ENCODE measurements at regions not wholly inside any gene's neighbourhood (a gene's known extent, or its start where the extent isn't known, plus 50 kb on each side); places are given as distances from the start of the nearest gene placed in this dataset.

- Mint-ChIP-seq H3K4me1 (peaks cover 14% of the 10 kb centered on the region), H3K27ac (no peak overlapping the region), H3K9me3 (peaks cover 6% of the 10 kb centered on the region), H3K36me3 (no peaks in the 10 kb centered on the region), H3K27me3 (ENCODE audit: low read depth) (no peaks in the 10 kb centered on the region), H3K4me3 (no peak overlapping the region)
- ATAC-seq, result peak; percentile 28; the same call in 1 of the 2 replicates
- POLR2A ChIA-PET, result no interaction called here
- CTCF ChIA-PET, result interaction anchor here (0.6 to 2.2 kb wide), 2 partner anchors 10 to 107 kb away, joined by 3 to 15 read pairs; no protein-coding TSS in a partner anchor
- DNase-seq (ENCODE audit: low spot score), result no peak
- TF ChIP-seq NFYB (CRISPR knock-in tag; conservative IDR thresholded peaks at IDR 0.05; ENCODE audit: low read depth), result no peak
- no peak for TF ChIP-seq RORB (CRISPR knock-in tag; IDR thresholded peaks at IDR 0.05)
- no peak for TF ChIP-seq SMAD3 (CRISPR knock-in tag; IDR thresholded peaks at IDR 0.05; ENCODE audit: borderline replicate concordance)
- no peak for TF ChIP-seq MXD4 (CRISPR knock-in tag; IDR thresholded peaks at IDR 0.05; ENCODE audit: borderline replicate concordance)
- TF ChIP-seq GRHL2 (CRISPR knock-in tag; IDR thresholded peaks at IDR 0.05; ENCODE audit: insufficient replicate concordance, severe bottlenecking), result no peak
- no peak for TF ChIP-seq ESRRA (CRISPR knock-in tag; IDR thresholded peaks at IDR 0.05; ENCODE audit: borderline replicate concordance)
- no peak for TF ChIP-seq SMAD4 (CRISPR knock-in tag; IDR thresholded peaks at IDR 0.05)
- no peak for TF ChIP-seq MLX (CRISPR knock-in tag; IDR thresholded peaks at IDR 0.05)
Measured at GRCh38 chr16:86884390-86884650, 306.0 kb downstream of the FOXL1 start.

- H3K4me1 Mint-ChIP-seq, result peaks cover 14% of the 10 kb centered on the region
- ChIA-PET CTCF (no interaction called here), POLR2A (no interaction called here)
- no peaks in the 10 kb centered on the region for H3K36me3 Mint-ChIP-seq
- no peak overlapping the region for H3K27ac Mint-ChIP-seq
- peaks cover 14% of the 10 kb centered on the region for H3K9me3 Mint-ChIP-seq
- no peak for ATAC-seq
- H3K27me3 Mint-ChIP-seq (ENCODE audit: low read depth), result no peaks in the 10 kb centered on the region
- no peak overlapping the region for H3K4me3 Mint-ChIP-seq
- no peak for DNase-seq (ENCODE audit: low spot score)
- no peak for TF ChIP-seq SMAD3 (CRISPR knock-in tag; IDR thresholded peaks at IDR 0.05; ENCODE audit: borderline replicate concordance)
- TF ChIP-seq SP1 (CRISPR knock-in tag; conservative IDR thresholded peaks at IDR 0.05), result no peak
- TF ChIP-seq ZNF138 (CRISPR knock-in tag; conservative IDR thresholded peaks at IDR 0.05), result no peak
- no peak for TF ChIP-seq TEAD4 (CRISPR knock-in tag; IDR thresholded peaks at IDR 0.05)
- no peak for TF ChIP-seq GABPB1 (CRISPR knock-in tag; IDR thresholded peaks at IDR 0.05)
- TF ChIP-seq ERG (CRISPR knock-in tag; IDR thresholded peaks at IDR 0.05), result no peak
- no peak for TF ChIP-seq ATF2 (CRISPR knock-in tag; IDR thresholded peaks at IDR 0.05; ENCODE audit: borderline replicate concordance, low read depth)
- no peak for TF ChIP-seq ZNF512 (CRISPR knock-in tag; IDR thresholded peaks at IDR 0.05; ENCODE audit: borderline replicate concordance)
- no peak for TF ChIP-seq ZNF232 (CRISPR knock-in tag; IDR thresholded peaks at IDR 0.05)
- TF ChIP-seq PREB (CRISPR knock-in tag; IDR thresholded peaks at IDR 0.05; ENCODE audit: borderline replicate concordance), result no peak
- TF ChIP-seq KAT7 (CRISPR knock-in tag; IDR thresholded peaks at IDR 0.05; ENCODE audit: borderline replicate concordance), result no peak
- TF ChIP-seq CDX4 (CRISPR knock-in tag; IDR thresholded peaks at IDR 0.05; ENCODE audit: borderline replicate concordance), result no peak
- TF ChIP-seq FOXK1 (CRISPR knock-in tag; IDR thresholded peaks at IDR 0.05), result no peak
- TF ChIP-seq ZBTB21 (CRISPR knock-in tag; IDR thresholded peaks at IDR 0.05; ENCODE audit: borderline replicate concordance), result no peak
- TF ChIP-seq E2F4 (CRISPR knock-in tag; IDR thresholded peaks at IDR 0.05; ENCODE audit: borderline replicate concordance, low read depth), result no peak
- no peak for TF ChIP-seq NR1H2 (CRISPR knock-in tag; IDR thresholded peaks at IDR 0.05)
- no peak for TF ChIP-seq FOXP4 (CRISPR knock-in tag; IDR thresholded peaks at IDR 0.05)
- TF ChIP-seq NFATC4 (CRISPR knock-in tag; IDR thresholded peaks at IDR 0.05), result no peak
Measured at GRCh38 chr16:86885139-86885538, 306.8 kb downstream of the FOXL1 start.
